NCI-H510A treated with DMSO at 0.1 percent for 48 hours (cell line): ENCODE measurements at regions not wholly inside any gene's neighbourhood (a gene's known extent, or its start where the extent isn't known, plus 50 kb on each side); places are given as distances from the start of the nearest gene placed in this dataset.

Experiments used
- DNase-seq: peaks from one replicate; lab custom pipeline; 2025; lab: John Stamatoyannopoulos, UW

- DNase-seq: no peak
Measured at GRCh38 chr13:63433546-63434150, 2018.0 kb upstream of the PCDH20 start.

GRCh38 chr13:63427170-63427569 lies 2011.5 kb upstream of the PCDH20 start:
- DNase-seq: no peak

- no peak for DNase-seq
Measured at GRCh38 chr13:63425131-63425530, 2009.5 kb upstream of the PCDH20 start.

- DNase-seq: no peak
Measured at GRCh38 chr13:63421123-63421522, 2005.5 kb upstream of the PCDH20 start.

- no peak for DNase-seq
Measured at GRCh38 chr13:63420685-63421084, 2005.0 kb upstream of the PCDH20 start.

- no peak for DNase-seq
Measured at GRCh38 chr13:63414247-63414646, 1998.6 kb upstream of the PCDH20 start.

- no peak for DNase-seq
Measured at GRCh38 chr13:63409791-63410351, 1994.2 kb upstream of the PCDH20 start.

GRCh38 chr13:63408331-63409189 lies 1992.9 kb upstream of the PCDH20 start:
- no peak for DNase-seq

- DNase-seq: no peak
Measured at GRCh38 chr13:63403733-63404132, 1988.1 kb upstream of the PCDH20 start.

GRCh38 chr13:63396746-63397145 lies 1981.1 kb upstream of the PCDH20 start:
- no peak for DNase-seq

GRCh38 chr13:63393112-63393511 lies 1977.5 kb upstream of the PCDH20 start:
- DNase-seq: no peak

- DNase-seq: no peak
Measured at GRCh38 chr13:63389756-63390155, 1974.1 kb upstream of the PCDH20 start.

- DNase-seq: no peak
Measured at GRCh38 chr13:63381078-63381859, 1965.6 kb upstream of the PCDH20 start.

GRCh38 chr13:63377986-63378385 lies 1962.3 kb upstream of the PCDH20 start:
- DNase-seq: no peak

- no peak for DNase-seq
Measured at GRCh38 chr13:63370101-63370500, 1954.5 kb upstream of the PCDH20 start.

- DNase-seq: no peak
Measured at GRCh38 chr13:63367522-63368198, 1952.0 kb upstream of the PCDH20 start.

GRCh38 chr13:63364159-63364558 lies 1948.5 kb upstream of the PCDH20 start:
- DNase-seq: no peak

GRCh38 chr13:63351533-63351932 lies 1935.9 kb upstream of the PCDH20 start:
- no peak for DNase-seq

GRCh38 chr13:63351081-63351480 lies 1935.4 kb upstream of the PCDH20 start:
- DNase-seq: no peak

GRCh38 chr13:63345835-63346234 lies 1930.2 kb upstream of the PCDH20 start:
- no peak for DNase-seq

- no peak for DNase-seq
Measured at GRCh38 chr13:63344711-63345110, 1929.1 kb upstream of the PCDH20 start.

- DNase-seq: no peak
Measured at GRCh38 chr13:63337921-63338320, 1922.3 kb upstream of the PCDH20 start.
